GM12873 (cell line): ENCODE measurements at regions not wholly inside any gene's neighbourhood (a gene's known extent, or its start where the extent isn't known, plus 50 kb on each side); places are given as distances from the start of the nearest gene placed in this dataset.

Experiments
- TF ChIP-seq, protein P1 (sequence below): IDR thresholded peaks from 2 replicates; pipeline ENCODE4 v1.5.1; 2012; ENCODE audit warnings: low read depth, mild to moderate bottlenecking, moderate library complexity, low read length, control low read depth; ENCODE audit not compliant: insufficient read depth; ENCODE audit errors: missing control alignments

DNA sequence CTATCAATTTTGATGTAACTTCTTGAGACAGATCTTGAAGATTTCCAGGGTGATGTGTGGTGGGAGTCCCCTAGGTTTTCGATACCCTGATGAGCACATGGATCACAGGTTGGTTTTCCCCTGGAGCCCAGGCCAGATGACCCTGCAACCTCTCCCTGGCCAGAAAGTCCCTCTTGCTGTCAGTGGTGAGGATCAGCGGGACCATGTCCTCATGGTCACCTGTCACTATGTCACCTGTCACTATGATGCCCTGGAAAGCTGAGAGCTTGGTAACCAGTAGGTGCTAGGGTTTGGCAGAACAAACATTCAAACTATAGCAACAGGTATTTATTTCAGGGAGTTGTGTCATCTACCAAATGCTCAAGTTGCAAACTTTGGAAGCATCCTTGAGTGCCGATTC, 197.9 kb downstream of the ARHGAP12 start:
- TF ChIP-seq, protein P1, sequence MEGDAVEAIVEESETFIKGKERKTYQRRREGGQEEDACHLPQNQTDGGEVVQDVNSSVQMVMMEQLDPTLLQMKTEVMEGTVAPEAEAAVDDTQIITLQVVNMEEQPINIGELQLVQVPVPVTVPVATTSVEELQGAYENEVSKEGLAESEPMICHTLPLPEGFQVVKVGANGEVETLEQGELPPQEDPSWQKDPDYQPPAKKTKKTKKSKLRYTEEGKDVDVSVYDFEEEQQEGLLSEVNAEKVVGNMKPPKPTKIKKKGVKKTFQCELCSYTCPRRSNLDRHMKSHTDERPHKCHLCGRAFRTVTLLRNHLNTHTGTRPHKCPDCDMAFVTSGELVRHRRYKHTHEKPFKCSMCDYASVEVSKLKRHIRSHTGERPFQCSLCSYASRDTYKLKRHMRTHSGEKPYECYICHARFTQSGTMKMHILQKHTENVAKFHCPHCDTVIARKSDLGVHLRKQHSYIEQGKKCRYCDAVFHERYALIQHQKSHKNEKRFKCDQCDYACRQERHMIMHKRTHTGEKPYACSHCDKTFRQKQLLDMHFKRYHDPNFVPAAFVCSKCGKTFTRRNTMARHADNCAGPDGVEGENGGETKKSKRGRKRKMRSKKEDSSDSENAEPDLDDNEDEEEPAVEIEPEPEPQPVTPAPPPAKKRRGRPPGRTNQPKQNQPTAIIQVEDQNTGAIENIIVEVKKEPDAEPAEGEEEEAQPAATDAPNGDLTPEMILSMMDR, result no peak

DNA sequence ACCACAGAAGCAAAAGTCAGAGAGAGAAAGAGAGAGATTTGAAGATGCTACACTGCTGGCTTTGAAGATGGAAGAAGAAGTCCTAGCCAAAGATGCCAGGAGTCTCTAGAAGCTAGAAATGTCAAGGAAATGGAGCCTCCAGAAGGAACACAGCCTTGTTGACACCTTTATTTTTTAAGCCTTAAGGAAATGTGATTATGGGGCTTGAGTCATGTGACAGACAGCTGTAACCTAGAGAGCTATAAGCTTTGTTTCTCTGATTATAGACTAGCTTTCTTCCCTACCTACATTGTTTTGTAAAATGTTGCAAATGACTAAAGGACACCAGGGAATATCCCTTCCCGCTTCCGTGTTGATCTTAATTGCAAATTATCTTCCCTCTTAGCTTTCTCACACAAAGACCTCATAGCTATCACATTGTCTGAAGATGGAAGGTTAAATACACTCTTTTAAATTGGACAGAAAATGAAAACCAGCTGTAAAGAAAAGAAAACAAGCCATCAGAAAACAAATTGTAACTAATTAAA, 199.9 kb downstream of the ARHGAP12 start:
- TF ChIP-seq, protein P1, result no peak

DNA sequence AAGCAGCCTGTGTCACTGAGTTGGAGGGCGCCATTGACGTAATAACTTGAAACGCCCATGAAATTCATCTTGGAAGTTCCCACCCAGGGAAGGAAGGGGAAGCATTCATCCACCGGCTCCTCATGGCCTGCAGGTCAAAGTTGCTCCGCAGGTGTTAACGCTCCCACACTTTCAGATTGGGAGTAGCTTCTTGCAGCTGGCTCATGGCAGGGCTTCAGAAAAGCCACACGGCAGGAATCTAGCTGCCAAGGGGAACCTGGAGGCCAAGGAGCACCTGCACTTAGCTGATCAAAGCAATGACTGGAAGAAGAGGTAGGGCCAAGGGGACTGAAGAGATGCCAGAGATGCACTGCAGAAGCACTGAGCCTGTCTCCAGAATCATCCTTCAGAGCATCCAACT, 203.2 kb downstream of the ARHGAP12 start:
- TF ChIP-seq, protein P1, result no peak

DNA sequence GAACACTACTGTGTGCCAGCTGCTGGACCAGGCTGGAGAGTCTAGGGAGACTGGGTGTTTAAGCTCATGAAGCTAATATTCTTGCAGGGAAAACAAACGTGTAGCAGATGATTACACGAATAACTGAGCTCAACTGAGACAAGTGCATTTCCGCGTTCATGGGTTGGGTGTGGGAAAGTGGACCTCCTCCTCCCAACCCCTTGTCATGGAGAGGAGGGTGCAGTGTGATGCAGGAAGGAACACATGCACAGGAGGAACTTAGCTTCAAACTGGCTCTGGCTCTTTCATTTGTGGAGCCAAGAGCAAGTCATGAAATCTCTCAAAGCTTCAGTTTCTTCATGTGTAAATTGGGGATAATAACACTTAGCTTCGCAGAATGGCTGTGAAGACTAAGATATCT, 204.3 kb downstream of the ARHGAP12 start:
- TF ChIP-seq, protein P1, result no peak

DNA sequence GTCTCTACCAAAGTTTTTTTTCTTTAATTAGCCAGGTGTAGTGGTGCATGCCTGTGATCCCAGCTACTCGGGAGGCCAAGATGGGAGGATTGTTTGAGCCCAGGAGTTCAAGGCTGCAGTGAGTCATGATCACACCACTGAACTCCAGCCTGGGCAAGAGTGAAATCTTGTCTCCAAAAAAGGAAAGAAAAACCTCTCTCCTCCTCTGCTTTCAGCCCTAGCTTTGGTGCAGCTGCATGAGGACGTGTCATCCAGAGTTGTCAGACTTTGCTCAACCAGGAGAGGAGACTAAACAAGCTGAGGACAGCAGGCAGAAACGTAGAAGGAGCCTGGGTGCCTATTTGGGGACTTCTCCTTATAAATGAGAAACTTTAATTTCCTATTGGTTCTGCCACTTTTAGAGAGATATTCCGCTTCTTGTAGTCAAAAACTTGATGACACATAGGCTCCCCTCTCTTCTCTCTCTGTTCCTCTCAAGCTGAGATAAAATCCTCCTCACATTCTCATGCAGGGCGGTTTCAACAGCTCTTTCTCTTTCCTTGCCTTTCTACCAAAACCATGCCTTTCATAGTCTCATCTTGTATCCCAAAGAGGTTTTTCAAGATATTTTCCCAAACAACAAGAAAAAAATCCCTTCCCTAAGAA, 205.4 kb downstream of the ARHGAP12 start:
- TF ChIP-seq, protein P1, result no peak

DNA sequence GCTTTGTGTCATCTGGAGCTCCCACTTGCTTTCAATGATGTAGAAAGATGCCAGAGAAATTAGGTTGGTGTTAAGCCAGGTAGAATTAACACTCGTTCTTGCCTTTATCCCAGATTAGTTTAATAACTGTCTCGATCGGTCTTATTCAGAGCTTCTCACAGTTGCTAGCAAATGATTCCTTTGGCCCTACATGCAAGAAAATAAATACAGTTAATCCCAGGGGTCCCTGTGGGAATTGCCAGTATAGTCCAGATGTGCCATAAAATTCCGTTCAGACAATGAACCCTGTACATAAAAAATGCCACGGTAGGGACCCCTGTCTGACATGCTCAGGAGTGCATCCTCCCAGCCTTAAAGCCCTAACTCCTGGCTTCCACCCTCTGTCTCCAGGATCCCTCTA, 207.5 kb downstream of the ARHGAP12 start:
- TF ChIP-seq, protein P1, result no peak

DNA sequence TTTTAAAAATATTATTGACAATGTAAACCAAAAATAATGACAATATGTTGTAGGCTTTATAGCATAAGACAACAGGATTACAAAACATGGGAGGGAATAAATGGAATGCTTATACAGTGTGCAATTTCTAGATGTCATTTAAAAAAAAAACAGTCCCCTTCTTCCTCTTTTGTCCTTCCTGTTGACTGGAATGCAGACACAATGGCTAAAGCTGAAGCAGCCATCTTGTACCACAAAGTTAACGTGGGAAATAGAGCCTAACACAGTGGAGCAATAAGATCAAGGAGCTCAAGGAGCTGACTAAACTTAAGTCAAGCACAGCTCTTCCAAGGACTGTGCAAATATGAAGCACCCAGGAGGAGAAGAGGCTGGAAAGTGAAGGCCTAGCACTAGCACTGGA, 208.1 kb downstream of the ARHGAP12 start:
- TF ChIP-seq, protein P1, result no peak
